NCI-H2196 (cell line): ENCODE measurements at regions not wholly inside any gene's neighbourhood (a gene's known extent, or its start where the extent isn't known, plus 50 kb on each side); places are given as distances from the start of the nearest gene placed in this dataset.

Source experiments
- DNase-seq: peaks from one replicate; lab custom pipeline; 2025; ENCODE audit not compliant: unreplicated experiment; lab: John Stamatoyannopoulos, UW

DNA sequence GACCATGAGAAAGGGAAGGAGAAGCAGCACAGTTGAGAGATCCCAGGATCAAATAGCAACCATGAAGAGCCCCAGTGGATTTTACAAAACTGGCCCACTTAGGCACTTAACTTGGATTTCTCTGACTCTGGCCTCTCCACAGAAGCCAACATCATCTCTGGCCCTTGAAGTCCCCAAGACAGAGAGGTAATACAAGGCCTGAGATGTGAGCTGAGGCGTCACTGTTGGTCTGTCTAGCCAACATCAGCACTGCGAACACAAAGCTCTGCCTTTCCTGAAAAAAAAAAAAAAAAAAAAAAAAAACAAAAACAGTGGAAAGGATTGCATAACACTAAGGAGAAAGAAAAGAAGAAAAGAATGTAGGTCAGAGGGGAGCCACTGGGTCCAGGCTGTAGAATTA, 378.3 kb downstream of the BRINP1 start:
- DNase-seq = no peak

- DNase-seq = no peak
Measured at GRCh38 chr9:118991366-118992285, 377.6 kb downstream of the BRINP1 start.

- DNase-seq = no peak
Measured at GRCh38 chr9:118992813-118993794, 376.1 kb downstream of the BRINP1 start.

GRCh38 chr9:118993965-118994364, 375.3 kb downstream of the BRINP1 start:
- no peak for DNase-seq

DNA sequence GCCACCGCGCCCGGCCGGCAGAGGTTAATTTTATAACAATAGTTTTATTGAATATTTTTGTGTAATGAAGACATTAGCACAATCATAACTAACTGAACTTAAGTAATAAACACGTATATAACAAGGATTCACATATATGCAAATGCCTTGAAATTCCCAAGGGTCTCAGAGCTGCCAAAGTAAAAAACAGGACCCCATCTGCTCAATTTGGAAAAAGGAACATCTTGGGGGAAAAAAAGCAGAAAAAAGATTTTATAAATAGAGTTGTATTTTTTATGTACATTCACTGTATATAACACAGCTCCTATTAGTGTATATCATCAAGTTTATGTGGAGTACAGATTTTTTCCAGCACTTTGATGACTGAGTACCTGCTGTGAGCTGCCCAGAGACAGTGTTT, 366.7 kb downstream of the BRINP1 start:
- DNase-seq = no peak

DNA sequence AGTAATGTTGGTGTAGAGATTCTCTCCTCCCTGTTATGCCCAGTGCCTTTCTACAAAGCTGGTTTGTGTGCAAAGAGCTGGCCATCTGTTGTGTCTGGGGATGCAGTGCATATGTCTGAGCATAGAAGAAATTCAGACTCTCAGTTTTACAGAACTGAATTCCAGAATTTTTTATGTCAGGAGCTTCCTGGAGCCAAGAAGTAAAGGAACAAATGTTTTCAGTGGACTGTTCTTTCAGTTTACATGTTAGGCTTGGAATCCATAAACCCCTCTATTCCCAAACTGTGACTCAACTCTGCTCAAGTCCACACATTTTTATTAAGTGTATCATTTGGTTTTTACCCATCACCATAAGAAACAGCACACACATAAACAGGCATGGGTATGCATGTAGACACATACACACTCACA, 366.0 kb downstream of the BRINP1 start:
- no peak for DNase-seq

- DNase-seq = no peak
Measured at GRCh38 chr9:119003882-119004617, 365.2 kb downstream of the BRINP1 start.

GRCh38 chr9:119004618-119004990, 364.6 kb downstream of the BRINP1 start:
- peak; percentile 67 for DNase-seq

DNA sequence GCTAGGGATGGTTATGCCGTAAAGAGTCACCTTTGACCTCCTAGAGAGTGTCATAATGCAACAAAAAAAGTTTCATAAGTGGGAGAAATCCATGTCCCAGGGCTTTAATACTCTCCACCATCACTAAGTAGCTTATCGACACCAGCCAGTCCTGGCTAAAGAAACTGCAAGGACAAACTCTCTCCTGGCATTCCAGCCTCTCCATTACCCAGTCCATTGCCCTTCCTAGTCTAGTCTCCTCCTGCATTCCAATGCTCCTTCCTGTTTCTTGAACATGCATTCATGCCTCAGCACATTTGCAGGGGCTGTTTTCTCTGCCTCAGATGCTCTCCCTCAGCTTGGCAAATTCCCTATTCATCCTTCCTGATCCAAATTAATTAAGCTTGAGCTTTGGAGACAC, 364.1 kb downstream of the BRINP1 start:
- no peak for DNase-seq

DNA sequence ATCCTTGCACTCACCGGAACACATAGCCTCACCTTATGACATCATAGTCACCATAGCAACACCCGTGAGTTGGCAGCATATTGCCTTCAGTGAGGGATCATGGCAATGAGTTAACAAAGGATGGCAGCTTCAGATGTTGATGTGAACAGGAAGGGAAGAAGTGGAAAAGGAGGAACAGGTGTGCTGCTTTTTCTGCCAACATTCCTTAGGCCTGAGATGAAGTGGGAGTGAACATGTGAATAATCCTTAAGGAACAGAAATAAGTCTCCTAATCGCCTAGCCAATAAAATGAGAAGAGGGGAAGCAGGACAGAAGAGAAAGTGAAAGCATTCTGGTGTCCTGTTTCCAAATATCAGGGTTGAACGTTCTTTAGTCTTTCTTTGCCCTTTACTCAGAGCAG, 360.0 kb downstream of the BRINP1 start:
- DNase-seq = peak; percentile 83

DNA sequence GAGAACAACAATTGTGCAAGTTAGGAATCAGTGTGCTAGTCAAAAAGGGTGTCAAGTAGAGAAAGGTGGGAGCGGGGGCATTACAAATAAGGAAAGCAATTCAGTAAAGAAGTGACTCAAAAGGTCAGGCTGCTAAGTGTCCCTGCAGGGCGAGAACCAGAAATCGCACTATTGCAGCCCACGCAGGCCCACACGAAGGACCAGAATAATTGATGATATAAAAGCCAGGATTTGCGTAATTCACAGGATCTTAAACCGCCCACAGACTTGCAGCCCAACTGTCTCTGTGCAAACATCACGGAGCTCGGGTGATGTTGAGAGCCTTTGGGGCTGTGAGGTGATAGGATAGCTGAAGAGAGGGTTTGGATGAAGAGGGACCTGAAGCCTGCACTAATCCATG, 349.0 kb downstream of the BRINP1 start:
- no peak for DNase-seq

GRCh38 chr9:119020730-119021333, 348.4 kb downstream of the BRINP1 start:
- no peak for DNase-seq

DNA sequence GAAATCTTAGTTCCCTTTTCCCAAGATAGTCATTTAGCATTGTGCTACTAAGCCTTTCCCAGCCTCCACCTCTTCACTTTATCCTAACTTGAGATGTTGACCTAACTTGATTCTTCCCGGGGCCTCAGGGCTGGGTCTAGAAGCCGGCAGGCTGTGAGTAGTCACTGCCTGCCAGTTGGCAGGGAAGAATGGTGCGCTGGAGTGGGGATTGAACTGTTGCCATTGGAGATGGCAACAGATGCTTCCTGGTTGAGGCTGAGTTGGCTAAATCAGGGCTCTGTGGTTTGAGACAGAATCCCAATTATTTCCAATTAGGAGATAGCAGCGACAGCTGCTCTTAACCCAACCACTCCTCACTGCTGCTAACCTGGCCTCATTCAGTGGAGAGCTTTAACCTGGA, 343.1 kb downstream of the BRINP1 start:
- peak; percentile 75 for DNase-seq

DNA sequence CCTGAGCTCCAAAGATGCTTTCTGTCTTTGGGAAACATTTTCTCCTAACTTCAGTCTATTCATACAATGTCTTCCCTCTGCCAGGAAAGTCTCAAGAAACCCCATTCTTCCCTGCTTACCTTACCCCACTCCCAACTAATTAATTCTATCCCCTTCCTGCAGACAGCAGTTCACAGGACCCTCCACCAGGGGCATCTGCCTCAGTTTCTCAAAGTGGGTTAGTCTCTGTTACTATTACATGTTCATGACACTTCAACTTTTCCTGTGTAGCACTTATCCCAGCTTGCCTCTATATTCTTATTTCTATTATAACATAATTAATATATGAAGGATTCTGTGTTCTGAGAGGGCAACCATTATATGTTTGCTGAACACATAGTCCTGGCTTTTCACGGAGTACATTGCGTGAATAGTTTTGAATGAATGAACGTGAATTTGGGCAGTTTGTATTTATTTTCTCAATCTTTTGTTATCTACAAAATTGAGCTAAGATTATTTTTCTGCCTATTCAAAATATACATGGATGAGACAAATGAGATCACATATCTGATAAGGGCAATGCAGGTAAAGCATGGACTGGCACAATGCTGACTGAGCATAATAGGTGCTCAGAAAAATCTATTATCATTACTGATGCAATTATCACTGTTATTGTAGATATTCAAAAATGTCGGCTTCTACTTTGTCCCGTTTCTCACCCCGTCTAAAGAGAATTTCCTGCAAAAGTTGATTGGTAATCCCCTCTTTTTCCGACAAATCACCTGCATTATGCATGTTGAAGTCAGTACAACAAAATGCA, 341.1 kb downstream of the BRINP1 start:
- DNase-seq = no peak

GRCh38 chr9:119029886-119030285, 339.3 kb downstream of the BRINP1 start:
- no peak for DNase-seq

GRCh38 chr9:119033596-119033995, 335.6 kb downstream of the BRINP1 start:
- no peak for DNase-seq

- no peak for DNase-seq
Measured at GRCh38 chr9:119036969-119037368, 332.3 kb downstream of the BRINP1 start.

GRCh38 chr9:119043996-119044395, 325.2 kb downstream of the BRINP1 start:
- no peak for DNase-seq

DNA sequence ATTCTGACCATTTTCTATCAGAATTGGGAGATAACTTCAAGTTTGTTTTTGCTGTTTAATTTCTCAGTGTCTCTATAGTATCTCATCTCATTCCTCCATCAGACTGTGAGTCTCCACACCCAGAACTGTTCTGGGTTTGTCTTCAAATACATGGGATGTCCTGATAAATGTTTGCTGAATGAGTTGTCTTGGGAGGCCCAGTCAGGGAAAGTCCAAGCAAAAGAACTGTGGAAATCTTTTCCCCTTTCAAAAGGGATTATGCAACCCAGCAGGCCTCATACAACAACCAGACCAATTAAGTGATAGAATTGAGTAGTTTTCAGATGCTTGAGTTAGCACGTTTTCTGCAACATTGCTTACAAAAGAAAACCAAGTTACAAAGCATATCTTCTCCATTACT, 324.4 kb downstream of the BRINP1 start:
- DNase-seq = no peak
